ENCODE measurements at regions not wholly inside any gene's neighbourhood (a gene's known extent, or its start where the extent isn't known, plus 50 kb on each side); places are given as distances from the start of the nearest gene placed in this dataset.

GRCh38 chr1:218034468-218034867 is 250.6 kb upstream of the RRP15 start:
- no peak overlapping the region for H3K4me3 Mint-ChIP-seq
- H3K27me3 Mint-ChIP-seq (ENCODE audit: insufficient read depth), result no peaks in the 10 kb centered on the region
- no peaks in the 10 kb centered on the region for H3K9me3 Mint-ChIP-seq
- no peak overlapping the region for H3K27ac Mint-ChIP-seq
- intact Hi-C loops (cut with micrococcal nuclease), result no loop called here
- DNase-seq (ENCODE audit: low spot score), result no peak
- no peaks in the 10 kb centered on the region for H3K4me1 Mint-ChIP-seq (ENCODE audit: low read depth)
- no peaks in the 10 kb centered on the region for H3K36me3 Mint-ChIP-seq (ENCODE audit: low read depth)

- Mint-ChIP-seq H3K4me3 (no peak overlapping the region), H3K27ac (no peak overlapping the region), H3K27me3 (ENCODE audit: insufficient read depth) (no peaks in the 10 kb centered on the region), H3K36me3 (ENCODE audit: low read depth) (no peaks in the 10 kb centered on the region), H3K4me1 (ENCODE audit: low read depth) (no peaks in the 10 kb centered on the region), H3K9me3 (no peaks in the 10 kb centered on the region)
- intact Hi-C loops (cut with micrococcal nuclease), result no loop called here
- no peak for DNase-seq (ENCODE audit: low spot score)
These were observed 236.2 kb upstream of the RRP15 start for GRCh38 chr1:218048828-218049420.

GRCh38 chr1:218049641-218050040 is 235.5 kb upstream of the RRP15 start:
- Mint-ChIP-seq H3K4me3 (no peak overlapping the region), H3K27me3 (ENCODE audit: insufficient read depth) (no peaks in the 10 kb centered on the region), H3K27ac (no peak overlapping the region), H3K36me3 (ENCODE audit: low read depth) (no peaks in the 10 kb centered on the region), H3K9me3 (no peaks in the 10 kb centered on the region), H3K4me1 (ENCODE audit: low read depth) (no peaks in the 10 kb centered on the region)
- DNase-seq (ENCODE audit: low spot score), result no peak
- intact Hi-C loops (cut with micrococcal nuclease), result no loop called here

GRCh38 chr1:218058730-218059129 is 226.4 kb upstream of the RRP15 start:
- no peaks in the 10 kb centered on the region for H3K4me1 Mint-ChIP-seq (ENCODE audit: low read depth)

GRCh38 chr1:218064426-218064825 is 220.7 kb upstream of the RRP15 start:
- Mint-ChIP-seq H3K4me3 (no peak overlapping the region), H3K36me3 (ENCODE audit: low read depth) (no peaks in the 10 kb centered on the region), H3K27me3 (ENCODE audit: insufficient read depth) (no peaks in the 10 kb centered on the region), H3K27ac (no peak overlapping the region), H3K4me1 (ENCODE audit: low read depth) (no peaks in the 10 kb centered on the region), H3K9me3 (no peaks in the 10 kb centered on the region)
- DNase-seq (ENCODE audit: low spot score), result no peak
- intact Hi-C loops (cut with micrococcal nuclease), result no loop called here

More at GRCh38 chr1:218058730-218059129, 226.4 kb upstream of the RRP15 start:
- intact Hi-C loops (cut with micrococcal nuclease), result no loop called here
- Mint-ChIP-seq H3K27me3 (ENCODE audit: insufficient read depth) (no peaks in the 10 kb centered on the region), H3K27ac (no peak overlapping the region), H3K4me3 (no peak overlapping the region), H3K9me3 (no peaks in the 10 kb centered on the region), H3K36me3 (ENCODE audit: low read depth) (no peaks in the 10 kb centered on the region)
- DNase-seq (ENCODE audit: low spot score), result no peak

- Mint-ChIP-seq H3K36me3 (ENCODE audit: low read depth) (no peaks in the 10 kb centered on the region), H3K4me3 (no peak overlapping the region), H3K27me3 (ENCODE audit: insufficient read depth) (no peaks in the 10 kb centered on the region), H3K9me3 (no peaks in the 10 kb centered on the region), H3K27ac (no peak overlapping the region), H3K4me1 (ENCODE audit: low read depth) (no peaks in the 10 kb centered on the region)
- DNase-seq (ENCODE audit: low spot score), result no peak
- intact Hi-C loops (cut with micrococcal nuclease), result no loop called here
These were observed 218.8 kb upstream of the RRP15 start for GRCh38 chr1:218066332-218066731.

GRCh38 chr1:218068241-218068640 is 216.9 kb upstream of the RRP15 start:
- intact Hi-C loops (cut with micrococcal nuclease), result no loop called here
- Mint-ChIP-seq H3K27me3 (ENCODE audit: insufficient read depth) (no peaks in the 10 kb centered on the region), H3K36me3 (ENCODE audit: low read depth) (no peaks in the 10 kb centered on the region), H3K4me3 (no peak overlapping the region), H3K4me1 (ENCODE audit: low read depth) (no peaks in the 10 kb centered on the region), H3K27ac (no peak overlapping the region), H3K9me3 (no peaks in the 10 kb centered on the region)
- no peak for DNase-seq (ENCODE audit: low spot score)

GRCh38 chr1:218069180-218069579 is 215.9 kb upstream of the RRP15 start:
- DNase-seq (ENCODE audit: low spot score), result no peak
- no peaks in the 10 kb centered on the region for H3K9me3 Mint-ChIP-seq
- H3K4me3 Mint-ChIP-seq, result no peak overlapping the region
- no peaks in the 10 kb centered on the region for H3K27me3 Mint-ChIP-seq (ENCODE audit: insufficient read depth)
- intact Hi-C loops (cut with micrococcal nuclease), result no loop called here
- H3K4me1 Mint-ChIP-seq (ENCODE audit: low read depth), result no peaks in the 10 kb centered on the region
- no peak overlapping the region for H3K27ac Mint-ChIP-seq
- H3K36me3 Mint-ChIP-seq (ENCODE audit: low read depth), result no peaks in the 10 kb centered on the region

- intact Hi-C loops (cut with micrococcal nuclease), result no loop called here
- Mint-ChIP-seq H3K27me3 (ENCODE audit: insufficient read depth) (no peaks in the 10 kb centered on the region), H3K4me1 (ENCODE audit: low read depth) (no peaks in the 10 kb centered on the region), H3K4me3 (no peak overlapping the region), H3K36me3 (ENCODE audit: low read depth) (no peaks in the 10 kb centered on the region), H3K27ac (no peak overlapping the region), H3K9me3 (no peaks in the 10 kb centered on the region)
- no peak for DNase-seq (ENCODE audit: low spot score)
These were observed 212.0 kb upstream of the RRP15 start for GRCh38 chr1:218073062-218073461.

GRCh38 chr1:218078916-218079315 is 206.2 kb upstream of the RRP15 start:
- Mint-ChIP-seq H3K27ac (no peak overlapping the region), H3K9me3 (no peaks in the 10 kb centered on the region), H3K4me1 (ENCODE audit: low read depth) (no peaks in the 10 kb centered on the region), H3K27me3 (ENCODE audit: insufficient read depth) (no peaks in the 10 kb centered on the region), H3K36me3 (ENCODE audit: low read depth) (no peaks in the 10 kb centered on the region), H3K4me3 (no peak overlapping the region)
- intact Hi-C loops (cut with micrococcal nuclease), result no loop called here
- DNase-seq (ENCODE audit: low spot score), result no peak

GRCh38 chr1:218079347-218079746 is 205.7 kb upstream of the RRP15 start:
- H3K9me3 Mint-ChIP-seq, result no peaks in the 10 kb centered on the region
- H3K36me3 Mint-ChIP-seq (ENCODE audit: low read depth), result no peaks in the 10 kb centered on the region
- intact Hi-C loops (cut with micrococcal nuclease), result no loop called here
- no peak overlapping the region for H3K4me3 Mint-ChIP-seq
- DNase-seq (ENCODE audit: low spot score), result no peak
- H3K27me3 Mint-ChIP-seq (ENCODE audit: insufficient read depth), result no peaks in the 10 kb centered on the region
- no peak overlapping the region for H3K27ac Mint-ChIP-seq
- no peaks in the 10 kb centered on the region for H3K4me1 Mint-ChIP-seq (ENCODE audit: low read depth)

- intact Hi-C loops (cut with micrococcal nuclease), result no loop called here
- no peaks in the 10 kb centered on the region for H3K4me1 Mint-ChIP-seq (ENCODE audit: low read depth)
- H3K9me3 Mint-ChIP-seq, result no peaks in the 10 kb centered on the region
- H3K4me3 Mint-ChIP-seq, result no peak overlapping the region
- no peaks in the 10 kb centered on the region for H3K36me3 Mint-ChIP-seq (ENCODE audit: low read depth)
- no peak overlapping the region for H3K27ac Mint-ChIP-seq
- DNase-seq (ENCODE audit: low spot score), result no peak
- no peaks in the 10 kb centered on the region for H3K27me3 Mint-ChIP-seq (ENCODE audit: insufficient read depth)
These were observed 205.3 kb upstream of the RRP15 start for GRCh38 chr1:218079820-218080219.

- no peak overlapping the region for H3K4me3 Mint-ChIP-seq
- no peaks in the 10 kb centered on the region for H3K36me3 Mint-ChIP-seq (ENCODE audit: low read depth)
- H3K27me3 Mint-ChIP-seq (ENCODE audit: insufficient read depth), result no peaks in the 10 kb centered on the region
- no peak for DNase-seq (ENCODE audit: low spot score)
- H3K9me3 Mint-ChIP-seq, result no peaks in the 10 kb centered on the region
- H3K27ac Mint-ChIP-seq, result no peak overlapping the region
- H3K4me1 Mint-ChIP-seq (ENCODE audit: low read depth), result no peaks in the 10 kb centered on the region
- intact Hi-C loops (cut with micrococcal nuclease), result no loop called here
These were observed 204.2 kb upstream of the RRP15 start for GRCh38 chr1:218080863-218081262.

GRCh38 chr1:218081358-218081757 is 203.7 kb upstream of the RRP15 start:
- DNase-seq (ENCODE audit: low spot score), result no peak
- intact Hi-C loops (cut with micrococcal nuclease), result no loop called here
- no peaks in the 10 kb centered on the region for H3K36me3 Mint-ChIP-seq (ENCODE audit: low read depth)
- H3K4me3 Mint-ChIP-seq, result no peak overlapping the region
- H3K9me3 Mint-ChIP-seq, result no peaks in the 10 kb centered on the region
- no peaks in the 10 kb centered on the region for H3K4me1 Mint-ChIP-seq (ENCODE audit: low read depth)
- no peak overlapping the region for H3K27ac Mint-ChIP-seq
- H3K27me3 Mint-ChIP-seq (ENCODE audit: insufficient read depth), result no peaks in the 10 kb centered on the region
